Ovary (tissue), 7 donors: ENCODE measurements at regions not wholly inside any gene's neighbourhood (a gene's known extent, or its start where the extent isn't known, plus 50 kb on each side); places are given as distances from the start of the nearest gene placed in this dataset.

ENCODE experiments used
- DNase-seq, 5 donors: peaks; one replicate each; pipeline ENCODE4 v3.0.0-alpha.2; 2019 to 2020
- H3K27ac ChIP-seq, 2 donors: fragments of 200-600 bp; one replicate each; pipeline versions ENCODE4 v1.5.1 to v1.8.0; 2019 to 2022
- H3K27me3 ChIP-seq: fragments of 200-600 bp; one replicate; pipeline ENCODE4 v1.8.0; 2022
- H3K36me3 ChIP-seq: fragments of 200-600 bp; sonication (generic); one replicate; pipeline ENCODE4 v1.5.1; 2019
- H3K4me1 ChIP-seq: one replicate; pipeline ENCODE4 v1.8.1; 2013; ENCODE audit warnings: mild to moderate bottlenecking, moderate library complexity; ENCODE audit not compliant: insufficient read depth
- H3K4me3 ChIP-seq: fragments of 200-600 bp; sonication (generic); one replicate; pipeline ENCODE4 v1.5.1; 2017
- H3K9me3 ChIP-seq, 2 donors: fragments of 200-600 bp in 1 of 2; sonication (generic) in 1 of 2; one replicate each; pipeline versions ENCODE4 v1.5.1 to v1.8.1; 2013 to 2019; ENCODE audit warnings: mild to moderate bottlenecking in 1 of 2, moderate library complexity in 1 of 2
- CTCF ChIP-seq, 3 donors: fragments of 450-650 bp in 2 of 3; fragments of 200-600 bp in 1 of 3; IDR thresholded peaks; one replicate each; pipeline versions ENCODE4 v1.5.1 to v1.8.0; 2016 to 2022; ENCODE audit warnings: antibody characterized with exemption in 3 of 3, mild to moderate bottlenecking in 1 of 3
- EP300 ChIP-seq: sonication (generic); formaldehyde crosslinking; IDR thresholded peaks from one replicate; pipeline ENCODE4 v1.6.1; 2017; ENCODE audit warnings: antibody characterized with exemption
- POLR2A ChIP-seq: fragments of 450-650 bp; IDR thresholded peaks from one replicate; pipeline ENCODE4 v1.6.1; 2017; ENCODE audit warnings: antibody characterized with exemption, mild to moderate bottlenecking, moderate library complexity
- WGBS, 3 donors: extraction: QIAGEN DNeasy Blood & Tissue Kit in 1 of 3; methylation state at CpG; one replicate each; pipeline versions ENCODE4 v1.1.5 to v1.1.7; 2013 to 2017; 5-methylcytosine and 5-hydroxymethylcytosine counted together
- intact Hi-C, 4 donors: fragments of 100-400 bp; cut with DNase I; formaldehyde crosslinking; loops; one replicate each; pipeline versions ENCODE4 v1.11.0 to v1.15.1; 2022 to 2023
- donor health status: DM: no; HTN: no; CAD: no; lungs with moderate emphysema.
- donor health status: DM: no; HTN: no; CAD: no.
- donor health status: Bipolar disorder and iron deficiency.
- donor health status: DM: no; HTN: no; CAD: no.
- donor health status: DM: yes; HTN: yes; CAD: no.

GRCh38 chr5:89444088-89444487 is 561.1 kb upstream of the MEF2C start:
- Histone ChIP-seq H3K4me3 (no peak overlapping the region), H3K27ac (no peak overlapping the region), H3K27me3 (no peaks in the 10 kb centered on the region), H3K36me3 (no peaks in the 10 kb centered on the region), H3K4me1 (no peaks in the 10 kb centered on the region), H3K9me3 (no peaks in the 10 kb centered on the region)
- intact Hi-C loops = no loop called here
- DNase-seq = no peak
- 71 to 79% (median 77%) methylated on average over 3 of the region's 3 CpGs for WGBS, 3 donors
- TF ChIP-seq EP300 (no peak), CTCF (IDR thresholded peaks at IDR 0.05) (no peak), POLR2A (no peak)

- Histone ChIP-seq H3K27ac (no peak overlapping the region), H3K36me3 (no peaks in the 10 kb centered on the region), H3K4me3 (no peak overlapping the region), H3K4me1 (no peaks in the 10 kb centered on the region), H3K9me3 (no peaks in the 10 kb centered on the region), H3K27me3 (no peaks in the 10 kb centered on the region)
- no peak for TF ChIP-seq POLR2A
- no peak for TF ChIP-seq EP300
- DNase-seq = no peak
- 66 to 75% (median 66%) methylated on average over 1 of the region's 1 CpG for WGBS, 3 donors
- intact Hi-C loops = no loop called here
These were observed 560.5 kb upstream of the MEF2C start for GRCh38 chr5:89443508-89443907.

- Histone ChIP-seq H3K9me3 (no peaks in the 10 kb centered on the region), H3K27me3 (no peaks in the 10 kb centered on the region), H3K4me3 (no peak overlapping the region), H3K4me1 (no peaks in the 10 kb centered on the region), H3K27ac (no peak overlapping the region), H3K36me3 (no peaks in the 10 kb centered on the region)
- intact Hi-C loops = no loop called here
- DNase-seq = no peak
- TF ChIP-seq POLR2A (no peak), EP300 (no peak)
These were observed 559.0 kb upstream of the MEF2C start for GRCh38 chr5:89441965-89442364.

- intact Hi-C loops = no loop called here
- WGBS, 3 donors = 83 to 86% (median 84%) methylated on average over 2 of the region's 2 CpGs
- Histone ChIP-seq H3K36me3 (no peaks in the 10 kb centered on the region), H3K27ac (no peak overlapping the region), H3K4me3 (no peak overlapping the region), H3K9me3 (no peaks in the 10 kb centered on the region), H3K27me3 (no peaks in the 10 kb centered on the region), H3K4me1 (no peaks in the 10 kb centered on the region)
- TF ChIP-seq CTCF (IDR thresholded peaks at IDR 0.05) (no peak), EP300 (no peak), POLR2A (no peak)
- no peak for DNase-seq
These were observed 557.7 kb upstream of the MEF2C start for GRCh38 chr5:89440670-89441069.

- intact Hi-C loops = no loop called here
- no peak for TF ChIP-seq POLR2A
- TF ChIP-seq CTCF (IDR thresholded peaks at IDR 0.05) = no peak
- TF ChIP-seq EP300 = no peak
- DNase-seq = no peak
These were observed 554.8 kb upstream of the MEF2C start for GRCh38 chr5:89437450-89438435.

More at GRCh38 chr5:89437450-89438435, 554.8 kb upstream of the MEF2C start:
- Histone ChIP-seq H3K27me3 (no peaks in the 10 kb centered on the region), H3K4me1 (no peaks in the 10 kb centered on the region), H3K9me3 (no peaks in the 10 kb centered on the region), H3K27ac (no peak overlapping the region), H3K36me3 (no peaks in the 10 kb centered on the region), H3K4me3 (no peak overlapping the region)
- 64 to 70% (median 67%) methylated on average over 4 of the region's 4 CpGs for WGBS, 3 donors
